ENCODE measurements at regions not wholly inside any gene's neighbourhood (a gene's known extent, or its start where the extent isn't known, plus 50 kb on each side); places are given as distances from the start of the nearest gene placed in this dataset.
"Not testable (repeated sequence)": the region's sequence is repeated elsewhere in the genome, so short reads cannot be mapped to it uniquely, and the experiment has no call there.

GRCh38 chr21:6363591-6363990 is 4157.8 kb upstream of the TPTE start:
- H3K4me3 Mint-ChIP-seq: not testable (repeated sequence)

GRCh38 chr21:6368824-6369223 is 4152.6 kb upstream of the TPTE start:
- H3K36me3 Mint-ChIP-seq (ENCODE audit: low read depth); H3K27ac Mint-ChIP-seq; H3K9me3 Mint-ChIP-seq; H3K27me3 Mint-ChIP-seq (ENCODE audit: low read depth, poor library complexity); H3K4me1 Mint-ChIP-seq: not testable (repeated sequence)
- peak overlapping the region; percentile 62 for H3K4me3 Mint-ChIP-seq
- DNase-seq: peak; percentile 11

More at GRCh38 chr21:6363591-6363990, 4157.8 kb upstream of the TPTE start:
- not testable (repeated sequence) for H3K27me3 Mint-ChIP-seq (ENCODE audit: low read depth, poor library complexity); H3K4me1 Mint-ChIP-seq; H3K27ac Mint-ChIP-seq; H3K9me3 Mint-ChIP-seq; DNase-seq; H3K36me3 Mint-ChIP-seq (ENCODE audit: low read depth)

GRCh38 chr21:6373253-6373652 is 4148.1 kb upstream of the TPTE start:
- H3K27ac Mint-ChIP-seq; H3K4me1 Mint-ChIP-seq; H3K36me3 Mint-ChIP-seq (ENCODE audit: low read depth); H3K9me3 Mint-ChIP-seq; H3K4me3 Mint-ChIP-seq; DNase-seq: not testable (repeated sequence)
- peaks cover 13% of the 10 kb centered on the region for H3K27me3 Mint-ChIP-seq (ENCODE audit: low read depth, poor library complexity)

GRCh38 chr21:6374232-6374631 is 4147.2 kb upstream of the TPTE start:
- H3K4me1 Mint-ChIP-seq; H3K9me3 Mint-ChIP-seq; H3K36me3 Mint-ChIP-seq (ENCODE audit: low read depth); H3K27ac Mint-ChIP-seq; H3K4me3 Mint-ChIP-seq: not testable (repeated sequence)
- TF ChIP-seq CTCF (IDR thresholded peaks at IDR 0.05): peak; percentile 7
- DNase-seq: peak; percentile 24
- peaks cover 13% of the 10 kb centered on the region for H3K27me3 Mint-ChIP-seq (ENCODE audit: low read depth, poor library complexity)

- peaks cover 13% of the 10 kb centered on the region for H3K27me3 Mint-ChIP-seq (ENCODE audit: low read depth, poor library complexity)
- not testable (repeated sequence) for DNase-seq; H3K4me1 Mint-ChIP-seq; H3K36me3 Mint-ChIP-seq (ENCODE audit: low read depth); H3K4me3 Mint-ChIP-seq; H3K9me3 Mint-ChIP-seq; H3K27ac Mint-ChIP-seq
These were observed 4146.5 kb upstream of the TPTE start for GRCh38 chr21:6374926-6375325.

GRCh38 chr21:6375776-6376175 is 4145.6 kb upstream of the TPTE start:
- H3K4me1 Mint-ChIP-seq; DNase-seq; H3K9me3 Mint-ChIP-seq; H3K4me3 Mint-ChIP-seq; H3K27ac Mint-ChIP-seq; H3K36me3 Mint-ChIP-seq (ENCODE audit: low read depth): not testable (repeated sequence)
- peaks cover 13% of the 10 kb centered on the region for H3K27me3 Mint-ChIP-seq (ENCODE audit: low read depth, poor library complexity)

GRCh38 chr21:6376321-6377070 is 4144.9 kb upstream of the TPTE start:
- H3K4me1 Mint-ChIP-seq, H3K9me3 Mint-ChIP-seq, DNase-seq: not testable (repeated sequence)

More at GRCh38 chr21:6376321-6377070, 4144.9 kb upstream of the TPTE start:
- not testable (repeated sequence) for H3K36me3 Mint-ChIP-seq (ENCODE audit: low read depth); H3K27ac Mint-ChIP-seq; H3K4me3 Mint-ChIP-seq
- H3K27me3 Mint-ChIP-seq (ENCODE audit: low read depth, poor library complexity): peaks cover 13% of the 10 kb centered on the region
